ENCODE measurements at regions not wholly inside any gene's neighbourhood (a gene's known extent, or its start where the extent isn't known, plus 50 kb on each side); places are given as distances from the start of the nearest gene placed in this dataset.

DNA sequence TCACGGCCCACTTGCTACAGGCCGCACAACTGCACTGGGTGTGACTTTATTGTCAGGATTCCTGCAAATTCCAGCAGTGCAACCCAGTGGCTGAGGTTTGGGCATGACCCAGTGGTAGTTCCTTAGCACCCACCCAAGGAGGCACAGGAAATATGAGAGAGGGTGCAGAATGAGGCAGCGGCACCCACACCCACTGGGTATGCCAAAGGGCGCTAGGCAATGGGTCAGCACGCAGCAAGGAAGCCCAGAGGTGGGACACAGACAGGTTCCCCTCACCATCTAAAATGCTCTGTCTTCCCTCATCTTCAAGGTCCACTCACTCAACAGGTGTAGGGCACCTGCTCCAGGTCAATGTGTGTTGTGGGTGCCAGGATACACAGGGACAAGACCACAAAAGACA, 357.8 kb upstream of the MKI67 start:
- Histone ChIP-seq H2AFZ (ENCODE audit: low read depth, low read length, poor library complexity, severe bottlenecking) (no peak overlapping the region), H3K9ac (ENCODE audit: low read length) (no peak overlapping the region), H3K27me3 (ENCODE audit: insufficient read depth, low read length) (peaks cover 58% of the 10 kb centered on the region), H3K36me3 (ENCODE audit: control insufficient read depth in 1 of 2, insufficient read depth in 2 of 2, low read length in 2 of 2) (no peaks in the 10 kb centered on the region), H3K27ac (ENCODE audit: low read depth, low read length) (no peak overlapping the region), H3K4me1 (ENCODE audit: control insufficient read depth in 1 of 2, insufficient read depth in 2 of 2, low read length in 2 of 2) (no peaks in the 10 kb centered on the region), H4K20me1 (ENCODE audit: insufficient read depth) (no peaks in the 10 kb centered on the region), H3K4me2 (ENCODE audit: low read length) (no peak overlapping the region), H3K4me3 (replicated peaks in 1 of 2; ENCODE audit: low read depth in 1 of 2, low read length in 2 of 2) (no peak overlapping the region), H3K9me3 (ENCODE audit: control insufficient read depth in 1 of 2, insufficient read depth in 1 of 2, low read depth in 1 of 2, low read length in 2 of 2) (no peaks in the 10 kb centered on the region), H3K9me2 (ENCODE audit: insufficient read depth) (no peaks in the 10 kb centered on the region), H3K79me2 (ENCODE audit: insufficient read depth, low read length) (no peaks in the 10 kb centered on the region)
- TF ChIP-seq FOSL1 (IDR thresholded peaks at IDR 0.05; ENCODE audit: low read depth) (no peak), CBX3 (IDR thresholded peaks at IDR 0.05; ENCODE audit: low read depth) (no peak), EZH2phosphoT487 (IDR thresholded peaks at IDR 0.05; ENCODE audit: borderline replicate concordance) (no peak), SP1 (IDR thresholded peaks at IDR 0.05; ENCODE audit: low read depth) (no peak)
- TF ChIP-seq, protein P1, sequence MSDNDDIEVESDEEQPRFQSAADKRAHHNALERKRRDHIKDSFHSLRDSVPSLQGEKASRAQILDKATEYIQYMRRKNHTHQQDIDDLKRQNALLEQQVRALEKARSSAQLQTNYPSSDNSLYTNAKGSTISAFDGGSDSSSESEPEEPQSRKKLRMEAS (IDR thresholded peaks at IDR 0.05), result no peak
- ATAC-seq (no peak), DNase-seq (ENCODE audit: low read depth, low spot score) (no peak)
- POLR2A ChIA-PET, result no interaction called here
- CTCF ChIA-PET, result no interaction called here
- BruUV-seq (replicated peaks), result no TSS peak
- intact Hi-C loops (cut with micrococcal nuclease), result no loop called here
- RAD21 ChIA-PET (ENCODE audit: low non-redundant PET in 1 of 2, low total read pairs in 2 of 2, uncharacterized antibody in 2 of 2, unreplicated experiment in 2 of 2), result no interaction called here

DNA sequence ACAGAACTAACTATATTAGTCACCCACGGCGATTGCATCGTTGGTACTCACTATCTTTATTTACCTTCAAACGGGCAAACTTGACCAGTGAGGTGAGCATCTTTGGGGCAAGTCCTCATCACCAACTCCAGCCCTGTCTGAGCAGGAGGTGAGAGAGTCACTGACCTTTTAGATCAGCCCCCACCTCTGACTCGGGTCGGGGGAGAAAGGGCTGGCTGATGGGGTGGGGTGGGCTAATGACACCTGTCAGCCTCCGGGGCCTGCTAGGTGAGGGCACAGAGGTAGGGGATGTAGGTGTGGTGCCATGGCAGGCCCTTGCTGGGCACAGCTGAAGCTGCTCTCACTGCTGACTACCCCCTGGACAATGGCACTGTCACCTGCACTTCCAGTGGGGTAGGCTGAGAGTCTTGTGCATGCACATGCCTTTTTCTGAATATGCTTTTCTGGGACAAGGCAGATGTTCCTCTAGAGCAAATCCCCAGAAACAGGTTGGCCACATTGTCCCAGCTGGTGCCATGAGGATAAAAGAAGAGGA, 359.5 kb upstream of the MKI67 start:
- no TSS peak for BruUV-seq (replicated peaks)

More for the DNA sequence above, 359.5 kb upstream of the MKI67 start:
- TF ChIP-seq EZH2phosphoT487 (IDR thresholded peaks at IDR 0.05; ENCODE audit: borderline replicate concordance) (no peak), SIN3A (IDR thresholded peaks at IDR 0.05; ENCODE audit: low read depth) (no peak), ELF1 (IDR thresholded peaks at IDR 0.05; ENCODE audit: borderline replicate concordance, low read depth) (no peak), ZFX (IDR thresholded peaks at IDR 0.05) (no peak), ZNF274 (IDR thresholded peaks at IDR 0.05; ENCODE audit: low read depth, low read length) (no peak)
- Histone ChIP-seq H3K9me2 (ENCODE audit: insufficient read depth) (no peaks in the 10 kb centered on the region), H3K4me3 (replicated peaks in 1 of 2; ENCODE audit: low read depth in 1 of 2, low read length in 2 of 2) (no peak overlapping the region), H3K36me3 (ENCODE audit: control insufficient read depth in 1 of 2, insufficient read depth in 2 of 2, low read length in 2 of 2) (no peaks in the 10 kb centered on the region), H3K4me2 (ENCODE audit: low read length) (no peak overlapping the region), H4K20me1 (ENCODE audit: insufficient read depth) (no peaks in the 10 kb centered on the region), H2AFZ (ENCODE audit: low read depth, low read length, poor library complexity, severe bottlenecking) (no peak overlapping the region), H3K27me3 (ENCODE audit: insufficient read depth, low read length) (peaks cover 42% of the 10 kb centered on the region), H3K9ac (ENCODE audit: low read length) (no peak overlapping the region), H3K27ac (ENCODE audit: low read depth, low read length) (no peak overlapping the region), H3K9me3 (ENCODE audit: control insufficient read depth in 1 of 2, insufficient read depth in 1 of 2, low read depth in 1 of 2, low read length in 2 of 2) (no peaks in the 10 kb centered on the region), H3K79me2 (ENCODE audit: insufficient read depth, low read length) (no peaks in the 10 kb centered on the region), H3K4me1 (ENCODE audit: control insufficient read depth in 1 of 2, insufficient read depth in 2 of 2, low read length in 2 of 2) (no peaks in the 10 kb centered on the region)
- intact Hi-C loops (cut with micrococcal nuclease), result no loop called here
- RAD21 ChIA-PET (ENCODE audit: low non-redundant PET in 1 of 2, low total read pairs in 2 of 2, uncharacterized antibody in 2 of 2, unreplicated experiment in 2 of 2), result no interaction called here
- DNase-seq (ENCODE audit: low read depth, low spot score) (no peak), ATAC-seq (no peak)
- POLR2A ChIA-PET, result no interaction called here
- CTCF ChIA-PET, result no interaction called here
